GM19239 (cell line): ENCODE measurements at regions not wholly inside any gene's neighbourhood (a gene's known extent, or its start where the extent isn't known, plus 50 kb on each side); places are given as distances from the start of the nearest gene placed in this dataset.

Experiments
- DNase-seq: peaks from one replicate; pipeline ENCODE4 v3.0.0; 2011; ENCODE audit warnings: low spot score; ENCODE audit not compliant: insufficient read length
- FAIRE-seq: peaks from 2 replicates; lab custom pipeline; 2011; peaks lifted over from hg19 to GRCh38; lab: Jason Lieb, UNC

DNA sequence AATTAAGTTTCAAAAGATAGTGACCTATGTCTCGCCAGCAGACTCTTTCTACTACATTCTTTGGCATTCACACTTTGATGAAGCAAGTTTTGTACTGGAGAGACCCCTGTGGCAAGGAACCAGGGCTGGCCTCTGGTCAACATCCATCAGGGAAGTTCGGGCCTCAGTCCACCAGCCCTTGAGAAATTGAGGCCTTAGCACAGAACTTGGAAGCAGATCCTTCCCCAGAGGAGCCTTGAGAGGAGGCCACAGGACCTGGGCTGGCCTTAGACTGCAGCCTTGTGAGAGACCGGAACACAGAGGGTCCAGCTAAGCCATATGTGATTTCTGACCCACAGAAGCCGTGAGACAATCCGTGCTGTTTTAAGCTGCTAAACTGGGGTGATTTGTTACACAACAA, 317.9 kb downstream of the ZSWIM6 start:
- FAIRE-seq, result no peak
- no peak for DNase-seq

DNA sequence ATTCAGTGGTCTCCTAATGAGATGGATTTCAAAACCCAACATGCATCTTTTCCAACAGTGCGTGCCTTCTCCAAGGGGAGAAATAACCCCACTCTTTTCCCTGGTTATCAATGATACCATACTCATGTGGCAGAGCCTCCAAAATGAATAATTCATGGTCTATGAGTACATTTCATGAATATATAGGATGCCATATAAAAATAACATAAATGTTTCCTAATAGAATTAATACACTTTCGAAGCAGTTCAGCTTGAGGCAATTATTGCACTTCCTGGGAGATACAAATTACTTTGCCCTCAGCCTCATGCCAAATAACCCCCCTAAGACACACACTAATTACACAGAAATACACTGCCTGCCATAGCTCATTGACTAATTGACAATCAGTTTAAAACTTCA, 318.6 kb downstream of the ZSWIM6 start:
- FAIRE-seq, result no peak

DNA sequence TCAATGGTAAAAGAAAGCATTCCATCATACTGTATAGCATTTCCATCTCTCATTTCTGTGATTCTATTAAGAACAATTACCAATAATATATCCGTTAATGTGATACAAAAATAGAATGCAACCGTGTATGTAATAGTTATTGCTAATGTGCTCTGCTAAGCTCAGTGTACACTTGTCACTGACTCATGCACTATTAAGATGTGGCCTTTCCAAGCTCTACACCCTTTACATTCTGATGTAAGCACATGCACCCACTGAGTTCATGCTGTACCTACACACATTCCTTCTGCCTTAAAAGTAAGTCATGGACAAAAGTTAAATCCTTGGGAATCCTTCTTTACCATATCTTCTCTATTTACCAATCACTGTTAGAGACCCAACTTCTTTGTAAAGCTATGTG, 319.1 kb downstream of the ZSWIM6 start:
- DNase-seq (no peak), FAIRE-seq (no peak)

More for the DNA sequence above, 318.6 kb downstream of the ZSWIM6 start:
- no peak for DNase-seq

DNA sequence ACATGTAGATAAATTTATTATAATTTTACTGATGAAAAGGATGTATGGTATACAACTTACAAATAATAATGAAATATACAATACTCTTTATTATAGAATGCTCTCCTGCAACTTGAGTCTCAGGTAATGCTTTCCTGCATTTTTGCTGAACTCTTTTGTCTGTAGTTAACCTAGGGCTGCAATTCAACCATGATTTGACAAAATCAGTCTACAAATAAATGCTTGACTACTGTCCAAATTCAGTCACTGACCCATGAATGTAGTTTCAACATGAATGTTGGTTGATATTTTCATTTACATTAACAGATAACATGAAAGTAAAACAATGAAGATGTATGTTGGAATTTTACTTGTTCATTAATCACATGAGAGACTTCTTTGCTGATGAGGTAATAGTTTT, 320.9 kb downstream of the ZSWIM6 start:
- DNase-seq, result no peak
- no peak for FAIRE-seq

- FAIRE-seq (no peak), DNase-seq (no peak)
Observed at GRCh38 chr5:61653807-61654580, 321.9 kb downstream of the ZSWIM6 start.

GRCh38 chr5:61654876-61655275, 322.8 kb downstream of the ZSWIM6 start:
- no peak for FAIRE-seq

DNA sequence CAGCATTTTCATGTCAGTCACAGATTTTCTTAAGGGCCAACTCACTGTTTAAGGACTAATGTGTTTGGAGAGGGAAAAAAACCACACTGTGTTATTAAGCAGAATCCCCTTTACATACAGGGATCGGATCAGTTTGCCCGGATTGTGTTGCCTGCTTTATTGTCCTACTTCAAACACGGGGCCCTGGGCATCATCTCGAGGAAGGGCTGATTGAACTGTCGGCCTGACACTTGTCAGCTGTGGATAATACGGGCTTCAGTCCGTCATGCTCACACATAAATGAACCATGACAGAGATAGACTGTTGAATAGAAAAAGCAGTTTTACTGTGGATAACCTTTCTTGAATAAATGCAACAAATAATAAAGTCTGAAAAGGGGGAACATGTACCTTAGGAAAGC, 325.0 kb downstream of the ZSWIM6 start:
- FAIRE-seq, result no peak
- no peak for DNase-seq

More at GRCh38 chr5:61654876-61655275, 322.8 kb downstream of the ZSWIM6 start:
- DNase-seq, result no peak

- DNase-seq, result no peak
- FAIRE-seq, result no peak
Observed at GRCh38 chr5:61657686-61658085, 325.6 kb downstream of the ZSWIM6 start.

DNA sequence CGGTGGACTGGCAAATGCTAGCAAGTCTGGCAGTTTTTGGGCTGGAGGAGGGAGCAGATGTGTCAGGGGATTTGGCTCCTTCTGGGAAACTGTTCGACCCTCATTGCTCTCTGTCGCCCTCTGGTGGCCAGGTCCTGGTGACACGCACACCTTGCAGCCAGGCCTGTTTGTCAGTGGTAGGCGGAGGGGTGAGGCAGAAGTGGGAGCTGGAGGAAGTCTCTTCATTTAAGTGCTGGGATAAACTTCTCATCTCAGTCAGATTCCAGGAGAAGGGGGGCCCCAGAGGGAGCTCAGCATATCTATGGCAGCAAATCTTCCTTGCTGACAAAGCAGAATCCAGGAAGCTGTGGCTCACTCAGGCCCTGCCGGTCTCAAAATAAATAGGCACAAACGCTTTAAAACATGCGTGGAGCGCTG, 326.5 kb downstream of the ZSWIM6 start:
- DNase-seq (peak; percentile 54), FAIRE-seq (peak; percentile 91)

DNA sequence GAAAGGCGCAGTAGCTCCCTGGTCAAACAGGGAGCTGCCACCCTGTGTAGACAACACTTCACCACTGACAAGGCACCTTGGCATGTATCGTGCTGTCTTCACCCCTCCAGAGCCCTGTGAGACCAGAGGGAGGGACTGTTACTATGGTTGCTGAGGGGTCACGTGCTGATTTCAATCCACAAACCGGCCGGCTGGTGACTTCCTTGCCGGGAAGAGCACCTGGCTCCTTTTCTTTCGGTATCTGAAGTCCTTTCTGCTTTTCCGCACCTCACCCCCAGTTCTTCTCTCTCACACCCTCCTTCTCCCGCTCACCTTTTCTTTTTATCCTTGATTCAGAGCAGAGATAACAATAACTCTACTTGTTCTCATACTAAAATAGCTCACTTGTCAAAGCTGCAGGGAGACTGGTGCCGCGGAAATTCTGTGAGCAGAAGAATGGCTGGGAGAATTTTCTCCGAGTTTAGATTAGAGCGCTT, 327.2 kb downstream of the ZSWIM6 start:
- FAIRE-seq (no peak), DNase-seq (no peak)

DNA sequence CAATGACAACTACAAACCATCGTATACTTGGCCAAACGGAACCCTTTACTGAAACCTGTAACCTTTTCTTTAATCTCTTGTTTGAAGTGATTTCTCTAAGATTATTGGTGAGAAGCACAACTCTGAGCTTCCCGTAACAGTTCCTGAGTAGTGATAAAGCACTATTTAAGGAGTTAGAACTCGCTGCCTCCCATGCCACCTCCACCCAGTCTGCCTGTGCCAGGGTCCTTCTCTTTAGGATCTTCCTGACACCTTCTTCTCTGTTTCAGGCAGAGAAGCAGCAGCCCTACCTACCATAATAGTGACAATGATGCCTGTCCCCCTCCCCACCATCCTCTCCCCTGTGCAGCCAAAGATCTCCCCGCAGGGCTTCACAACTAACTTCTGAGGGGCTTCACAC, 330.6 kb downstream of the ZSWIM6 start:
- FAIRE-seq (no peak), DNase-seq (no peak)

GRCh38 chr5:61666064-61666621, 334.1 kb downstream of the ZSWIM6 start:
- no peak for FAIRE-seq
- DNase-seq, result no peak

GRCh38 chr5:61667525-61668218, 335.6 kb downstream of the ZSWIM6 start:
- FAIRE-seq (no peak), DNase-seq (no peak)

GRCh38 chr5:61669531-61669930, 337.5 kb downstream of the ZSWIM6 start:
- FAIRE-seq (no peak), DNase-seq (no peak)

GRCh38 chr5:61670941-61671340, 338.9 kb downstream of the ZSWIM6 start:
- FAIRE-seq (no peak), DNase-seq (no peak)

DNA sequence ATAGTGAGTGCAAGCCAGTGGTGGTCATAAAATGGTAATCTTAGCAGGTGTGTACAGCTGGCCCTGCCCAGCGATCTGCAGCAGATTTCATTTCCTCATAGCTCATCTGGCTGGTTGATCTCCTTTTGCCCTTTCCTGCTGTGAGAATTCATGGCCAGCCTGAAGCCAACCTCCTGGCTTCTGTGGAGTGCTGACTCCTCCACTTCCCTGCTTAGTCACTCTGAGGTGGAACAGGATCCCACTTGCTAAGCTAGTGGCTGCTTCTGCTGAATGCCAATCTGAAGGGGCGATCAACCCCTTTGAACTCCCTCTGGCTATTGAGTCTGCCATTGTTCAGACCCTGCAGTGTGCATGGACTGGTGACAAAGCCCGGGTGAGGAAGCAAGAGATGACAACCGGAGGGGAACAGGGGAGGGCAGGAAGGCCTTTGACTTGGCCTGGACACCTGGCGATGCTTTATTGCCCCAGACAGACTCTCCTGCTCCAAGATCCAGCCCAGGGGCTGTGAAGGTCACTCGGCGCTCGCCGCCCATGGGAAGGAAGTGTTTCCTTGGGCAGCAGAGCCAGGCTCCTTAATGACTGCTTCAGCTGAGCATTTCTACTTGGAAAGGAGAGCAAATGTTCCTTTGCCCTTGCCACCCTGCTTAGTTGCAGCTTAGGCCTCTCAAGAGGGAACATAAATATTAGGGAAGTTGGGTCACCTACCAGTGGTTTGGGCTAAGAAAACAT, 341.1 kb downstream of the ZSWIM6 start:
- DNase-seq (no peak), FAIRE-seq (no peak)

- FAIRE-seq (no peak), DNase-seq (no peak)
Observed at GRCh38 chr5:61674378-61674777, 342.3 kb downstream of the ZSWIM6 start.

DNA sequence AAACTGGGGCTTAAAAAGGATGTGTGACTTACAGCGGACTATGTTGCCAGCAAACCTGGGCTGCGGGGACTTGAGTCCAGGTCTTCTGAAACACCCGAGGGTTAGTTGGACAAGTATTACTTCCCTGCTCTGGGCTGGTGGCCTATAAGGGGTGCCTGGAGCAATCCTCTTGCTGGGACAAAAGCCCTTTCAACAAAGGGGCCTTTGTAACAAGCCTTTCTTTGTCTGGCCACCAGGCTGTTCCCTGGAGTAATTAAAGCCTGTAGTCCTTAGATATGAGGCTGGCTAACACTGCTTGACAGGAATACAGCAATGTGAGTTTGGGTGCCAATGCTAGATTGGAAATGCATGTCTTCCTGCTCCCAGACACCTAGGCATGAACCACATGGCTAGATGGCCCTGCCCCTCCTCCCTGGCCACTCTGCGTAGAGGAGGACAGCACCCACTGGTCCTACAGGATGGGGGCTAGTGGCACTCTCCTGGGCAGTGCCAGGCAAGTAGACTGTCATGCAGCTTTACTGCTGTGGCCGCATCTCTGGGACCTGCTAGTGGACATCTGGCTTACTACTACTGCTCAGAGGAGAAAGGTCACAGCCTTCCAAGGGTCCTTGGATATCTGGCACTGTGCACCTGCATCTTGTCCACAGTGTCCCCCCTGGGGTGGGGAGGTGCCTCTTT, 343.1 kb downstream of the ZSWIM6 start:
- DNase-seq, result no peak
- no peak for FAIRE-seq

- no peak for DNase-seq
- no peak for FAIRE-seq
Observed at GRCh38 chr5:61677220-61677619, 345.2 kb downstream of the ZSWIM6 start.

GRCh38 chr5:61678966-61679365, 346.9 kb downstream of the ZSWIM6 start:
- no peak for DNase-seq
- FAIRE-seq, result no peak
